Bronchial epithelial cell (primary cell): ENCODE measurements at regions not wholly inside any gene's neighbourhood (a gene's known extent, or its start where the extent isn't known, plus 50 kb on each side); places are given as distances from the start of the nearest gene placed in this dataset.

ENCODE experiments used
- DNase-seq: peaks from one replicate; pipeline ENCODE4 v3.0.0-alpha.2; 2010; ENCODE audit warnings: low read depth
- FAIRE-seq: peaks from 2 replicates; lab custom pipeline; 2011; peaks lifted over from hg19 to GRCh38; lab: Jason Lieb, UNC
- H3K27me3 ChIP-seq: 2 replicates; pipeline ENCODE4 v1.5.1; 2011; ENCODE audit warnings: low read length; ENCODE audit not compliant: control insufficient read depth, insufficient read depth
- H3K36me3 ChIP-seq: 2 replicates; pipeline ENCODE4 v1.5.1; 2011; ENCODE audit warnings: low read length; ENCODE audit not compliant: control insufficient read depth, insufficient read depth
- H3K4me3 ChIP-seq: 2 replicates; pipeline ENCODE4 v1.5.1; 2011; ENCODE audit warnings: mild to moderate bottlenecking, low read depth, low read length, control low read depth
- TF ChIP-seq, protein P1 (sequence below): IDR thresholded peaks from 2 replicates; pipeline ENCODE4 v1.5.1; 2011; ENCODE audit warnings: mild to moderate bottlenecking, moderate library complexity, low read length, control low read depth, inconsistent platforms; ENCODE audit not compliant: insufficient read depth, severe bottlenecking

DNA sequence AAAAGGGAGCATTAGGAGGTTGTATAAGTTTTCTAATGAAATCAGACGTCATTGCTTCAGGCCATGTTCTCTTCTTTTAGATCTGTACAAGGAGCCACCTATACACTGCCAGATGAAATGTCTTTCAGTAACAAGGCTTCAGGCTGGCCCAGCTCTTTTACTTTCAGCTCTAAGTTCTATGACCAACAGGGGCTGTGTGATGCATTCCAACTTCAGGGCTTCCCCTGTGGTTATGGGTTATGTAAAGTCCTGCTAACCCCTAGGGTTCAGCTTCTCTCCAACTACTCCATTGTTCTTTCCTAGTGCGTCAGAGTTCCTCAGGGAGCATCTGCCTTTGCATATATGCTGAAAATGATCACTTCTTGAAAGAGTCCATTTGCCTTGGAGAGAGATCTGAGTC lies 79.4 kb upstream of the TTC29 start:
- TF ChIP-seq, protein P1, sequence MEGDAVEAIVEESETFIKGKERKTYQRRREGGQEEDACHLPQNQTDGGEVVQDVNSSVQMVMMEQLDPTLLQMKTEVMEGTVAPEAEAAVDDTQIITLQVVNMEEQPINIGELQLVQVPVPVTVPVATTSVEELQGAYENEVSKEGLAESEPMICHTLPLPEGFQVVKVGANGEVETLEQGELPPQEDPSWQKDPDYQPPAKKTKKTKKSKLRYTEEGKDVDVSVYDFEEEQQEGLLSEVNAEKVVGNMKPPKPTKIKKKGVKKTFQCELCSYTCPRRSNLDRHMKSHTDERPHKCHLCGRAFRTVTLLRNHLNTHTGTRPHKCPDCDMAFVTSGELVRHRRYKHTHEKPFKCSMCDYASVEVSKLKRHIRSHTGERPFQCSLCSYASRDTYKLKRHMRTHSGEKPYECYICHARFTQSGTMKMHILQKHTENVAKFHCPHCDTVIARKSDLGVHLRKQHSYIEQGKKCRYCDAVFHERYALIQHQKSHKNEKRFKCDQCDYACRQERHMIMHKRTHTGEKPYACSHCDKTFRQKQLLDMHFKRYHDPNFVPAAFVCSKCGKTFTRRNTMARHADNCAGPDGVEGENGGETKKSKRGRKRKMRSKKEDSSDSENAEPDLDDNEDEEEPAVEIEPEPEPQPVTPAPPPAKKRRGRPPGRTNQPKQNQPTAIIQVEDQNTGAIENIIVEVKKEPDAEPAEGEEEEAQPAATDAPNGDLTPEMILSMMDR = no peak
- no peak overlapping the region for H3K4me3 ChIP-seq
- H3K36me3 ChIP-seq = no peaks in the 10 kb centered on the region
- DNase-seq = no peak
- peaks cover 1% of the 10 kb centered on the region for H3K27me3 ChIP-seq
- no peak for FAIRE-seq

DNA sequence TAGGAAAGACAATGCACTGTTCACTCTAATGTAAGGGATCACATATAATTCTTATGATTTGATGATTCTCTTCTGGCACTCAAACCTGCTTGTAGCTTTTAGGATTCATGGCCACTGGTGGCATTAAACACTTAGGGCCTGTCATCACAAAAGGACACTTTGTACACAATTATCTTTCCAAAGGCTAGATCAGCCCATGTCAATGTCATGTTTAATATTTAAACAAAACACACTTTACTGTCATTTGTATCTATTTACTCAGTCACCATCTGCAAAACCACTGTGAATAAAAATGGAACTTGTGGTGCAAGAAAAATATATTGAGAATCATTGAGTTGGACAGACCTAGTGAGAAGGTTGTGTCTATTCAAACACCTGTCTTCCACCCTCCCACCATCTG lies 83.6 kb upstream of the TTC29 start:
- Histone ChIP-seq H3K27me3 (peaks cover 1% of the 10 kb centered on the region), H3K36me3 (no peaks in the 10 kb centered on the region), H3K4me3 (no peak overlapping the region)
- TF ChIP-seq, protein P1 = no peak
- DNase-seq = no peak
- FAIRE-seq = no peak

DNA sequence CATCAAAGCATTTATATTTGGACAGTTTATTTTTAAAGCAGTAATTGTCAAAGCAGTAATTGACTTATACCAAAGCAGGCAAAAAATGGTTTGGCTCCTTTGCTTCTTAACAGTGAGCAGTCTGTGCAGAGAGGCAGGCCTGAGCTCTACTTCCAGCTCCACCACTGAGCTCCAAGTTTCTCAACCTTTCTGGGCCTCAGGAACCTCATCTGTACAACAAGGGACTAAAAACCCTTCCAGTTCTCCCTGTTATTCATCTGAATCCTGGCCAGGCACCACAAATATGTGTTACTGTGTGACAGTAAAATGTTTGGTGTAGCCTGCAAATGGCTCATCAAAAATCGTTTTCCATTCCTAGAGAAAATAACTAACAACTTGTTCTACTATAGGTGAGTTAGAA lies 88.7 kb upstream of the TTC29 start:
- FAIRE-seq = no peak
- H3K27me3 ChIP-seq = no peaks in the 10 kb centered on the region
- TF ChIP-seq, protein P1 = no peak

DNA sequence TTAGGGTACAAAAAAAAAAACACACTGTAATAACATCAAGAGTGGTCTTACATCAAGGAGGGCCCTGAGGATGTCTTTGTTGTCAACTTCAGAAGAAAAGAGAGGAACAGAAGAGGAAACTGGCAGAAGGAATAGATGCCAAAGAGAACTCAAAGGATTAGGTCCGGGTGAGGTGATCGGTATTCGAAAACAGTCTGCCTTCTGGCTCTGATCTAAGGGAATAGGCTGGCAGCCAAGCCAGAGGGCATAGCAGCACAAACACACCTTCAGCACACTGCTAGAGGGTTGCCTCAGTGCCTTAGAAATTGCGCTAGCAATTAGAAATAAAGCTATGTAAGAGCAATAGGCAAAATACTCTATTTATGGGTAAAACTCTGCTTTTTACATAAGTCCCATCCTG lies 91.4 kb upstream of the TTC29 start:
- TF ChIP-seq, protein P1 = no peak
- FAIRE-seq = no peak
- DNase-seq = no peak
- Histone ChIP-seq H3K27me3 (no peaks in the 10 kb centered on the region), H3K36me3 (no peaks in the 10 kb centered on the region), H3K4me3 (no peak overlapping the region)

More for the DNA sequence above, 88.7 kb upstream of the TTC29 start:
- H3K4me3 ChIP-seq = no peak overlapping the region
- no peak for DNase-seq
- H3K36me3 ChIP-seq = no peaks in the 10 kb centered on the region

- DNase-seq (no peak), FAIRE-seq (no peak)
- TF ChIP-seq, protein P1 = no peak
- no peaks in the 10 kb centered on the region for H3K27me3 ChIP-seq
- H3K36me3 ChIP-seq = no peaks in the 10 kb centered on the region
- H3K4me3 ChIP-seq = no peak overlapping the region
These were observed 94.4 kb upstream of the TTC29 start for GRCh38 chr4:147039976-147040575.

DNA sequence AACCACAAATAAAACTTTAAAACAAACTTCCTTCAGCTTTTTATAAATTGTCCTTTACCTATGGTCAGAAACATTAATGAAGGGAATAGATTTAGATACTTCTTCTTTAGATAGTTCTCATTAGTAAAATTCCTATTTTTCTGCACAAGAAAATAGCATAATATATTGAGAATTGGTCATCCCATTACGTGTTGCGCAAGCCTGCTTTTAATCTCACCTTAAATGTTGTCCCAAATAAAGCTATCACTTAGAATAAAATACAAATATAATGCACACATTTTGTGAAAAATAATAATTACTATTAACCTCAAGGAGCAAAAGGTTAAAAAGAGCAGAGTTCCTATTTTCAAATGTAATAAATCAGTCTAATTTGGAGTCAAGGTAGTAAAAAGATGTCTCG lies 95.2 kb upstream of the TTC29 start:
- Histone ChIP-seq H3K4me3 (no peak overlapping the region), H3K36me3 (no peaks in the 10 kb centered on the region), H3K27me3 (no peaks in the 10 kb centered on the region)
- FAIRE-seq (no peak), DNase-seq (no peak)
- TF ChIP-seq, protein P1 = no peak
